Activated CD4-positive, alpha-beta memory T cell treated with anti-CD3 and anti-CD28 coated beads, Interleukin-2, amount 10 ng/mL, durations not matched to agents 7 days and 5 days (primary cell): ENCODE measurements at regions not wholly inside any gene's neighbourhood (a gene's known extent, or its start where the extent isn't known, plus 50 kb on each side); places are given as distances from the start of the nearest gene placed in this dataset.
"Not testable (repeated sequence)": the region's sequence is repeated elsewhere in the genome, so short reads cannot be mapped to it uniquely, and the experiment has no call there.

ENCODE experiments used
- CTCF ChIA-PET: fragments of 350-600 bp; sonication (Branson Sonifier 250); formaldehyde crosslinking; loops from one replicate; lab custom pipeline; 2021; ENCODE audit warnings: antibody characterized with exemption, inconsistent platforms; lab: Charles Lee
- POLR2A ChIA-PET: fragments of 350-600 bp; sonication (Branson Sonifier 250); formaldehyde crosslinking; loops from one replicate; lab custom pipeline; 2021; ENCODE audit warnings: antibody characterized with exemption; lab: Charles Lee
- DNase-seq: peaks from one replicate; pipeline ENCODE4 v3.0.0-alpha.2; 2020
- H3K27ac Mint-ChIP-seq: one replicate; pipeline ENCODE4 v1.8.0; 2021; ENCODE audit warnings: mild to moderate bottlenecking, mixed read lengths
- H3K27me3 Mint-ChIP-seq: one replicate; pipeline ENCODE4 v1.8.0; 2021; ENCODE audit warnings: mixed read lengths
- H3K36me3 Mint-ChIP-seq: one replicate; pipeline ENCODE4 v1.8.0; 2021; ENCODE audit warnings: low read depth, mixed read lengths
- H3K4me1 Mint-ChIP-seq: one replicate; pipeline ENCODE4 v1.8.0; 2021; ENCODE audit warnings: mixed read lengths
- H3K4me3 Mint-ChIP-seq: one replicate; pipeline ENCODE4 v1.8.0; 2021; ENCODE audit warnings: mild to moderate bottlenecking, mixed read lengths
- H3K9me3 Mint-ChIP-seq: one replicate; pipeline ENCODE4 v1.8.0; 2021; ENCODE audit warnings: mixed read lengths

DNA sequence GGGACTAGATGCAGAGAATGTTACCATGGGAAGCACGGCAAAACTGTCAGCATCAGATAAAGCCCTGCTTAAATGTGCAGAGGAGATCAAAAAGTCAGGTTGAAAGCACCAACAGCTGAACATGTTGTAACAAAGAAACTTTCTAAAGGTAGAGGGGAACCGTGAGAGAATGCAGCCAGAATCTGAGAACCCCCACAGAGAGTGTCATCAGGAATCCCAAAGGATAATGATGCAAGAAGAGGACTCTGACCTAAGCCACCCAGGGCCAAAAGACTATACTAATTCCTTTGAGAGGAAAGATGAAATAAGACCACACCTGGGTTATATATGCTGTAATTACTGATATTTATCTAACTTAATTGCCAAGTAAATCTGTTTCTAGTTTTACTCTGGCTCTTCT, 116.6 kb downstream of the PCSK1 start:
- CTCF ChIA-PET: no interaction called here
- H3K4me1 Mint-ChIP-seq: no peaks in the 10 kb centered on the region
- no peak overlapping the region for H3K4me3 Mint-ChIP-seq
- no peak overlapping the region for H3K27ac Mint-ChIP-seq
- DNase-seq: no peak
- H3K27me3 Mint-ChIP-seq: peaks cover 7% of the 10 kb centered on the region
- no peaks in the 10 kb centered on the region for H3K36me3 Mint-ChIP-seq
- POLR2A ChIA-PET: no interaction called here
- H3K9me3 Mint-ChIP-seq: peaks cover 3% of the 10 kb centered on the region

DNA sequence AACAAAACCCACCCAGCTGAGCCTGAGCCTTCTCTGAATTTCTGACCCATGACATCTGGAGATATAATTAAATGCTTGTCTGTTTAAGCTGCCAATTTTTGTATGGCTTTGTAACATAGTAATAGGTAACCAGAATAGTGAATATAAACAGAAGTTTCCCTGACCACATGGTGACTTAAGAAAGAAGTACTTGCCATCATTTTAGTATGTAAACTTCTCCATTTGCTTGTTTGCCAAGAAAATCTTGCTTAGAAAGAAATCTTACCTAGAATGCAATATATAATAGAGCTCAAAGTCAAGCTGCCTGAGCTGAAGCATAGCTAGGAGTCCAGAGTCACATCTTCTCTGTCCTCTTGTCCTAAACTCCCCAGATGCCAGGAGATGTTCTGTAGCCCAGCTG, 117.0 kb downstream of the PCSK1 start:
- H3K27me3 Mint-ChIP-seq: peaks cover 7% of the 10 kb centered on the region
- CTCF ChIA-PET: no interaction called here
- H3K4me3 Mint-ChIP-seq: no peak overlapping the region

DNA sequence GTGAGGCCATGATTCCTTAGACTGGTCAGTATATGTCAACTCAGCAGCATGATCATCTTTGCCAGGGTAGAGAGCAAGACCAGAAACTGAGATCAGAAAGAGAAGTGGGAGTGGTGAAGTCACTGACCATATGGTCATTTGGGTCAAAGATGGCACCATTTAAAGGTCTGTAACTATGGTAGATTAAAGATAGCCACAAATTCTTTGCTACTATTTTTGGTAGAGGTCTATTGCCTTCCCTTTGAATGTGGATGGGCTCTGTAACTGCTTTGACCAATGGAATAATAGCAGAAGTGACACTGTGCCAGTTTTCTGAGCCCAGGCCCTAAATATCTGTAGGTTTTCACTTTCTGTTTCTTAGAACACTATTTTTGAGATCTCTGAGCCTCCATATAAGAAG, 117.6 kb downstream of the PCSK1 start:
- Mint-ChIP-seq H3K4me1 (no peaks in the 10 kb centered on the region), H3K4me3 (no peak overlapping the region), H3K9me3 (peaks cover 12% of the 10 kb centered on the region), H3K36me3 (peaks cover 6% of the 10 kb centered on the region), H3K27me3 (peaks cover 7% of the 10 kb centered on the region), H3K27ac (no peak overlapping the region)
- no peak for DNase-seq
- ChIA-PET POLR2A (no interaction called here), CTCF (no interaction called here)

More for the DNA sequence above, 117.0 kb downstream of the PCSK1 start:
- no peaks in the 10 kb centered on the region for H3K4me1 Mint-ChIP-seq
- peaks cover 7% of the 10 kb centered on the region for H3K9me3 Mint-ChIP-seq
- H3K36me3 Mint-ChIP-seq: peaks cover under 1% of the 10 kb centered on the region
- DNase-seq: no peak
- POLR2A ChIA-PET: no interaction called here
- H3K27ac Mint-ChIP-seq: no peak overlapping the region

DNA sequence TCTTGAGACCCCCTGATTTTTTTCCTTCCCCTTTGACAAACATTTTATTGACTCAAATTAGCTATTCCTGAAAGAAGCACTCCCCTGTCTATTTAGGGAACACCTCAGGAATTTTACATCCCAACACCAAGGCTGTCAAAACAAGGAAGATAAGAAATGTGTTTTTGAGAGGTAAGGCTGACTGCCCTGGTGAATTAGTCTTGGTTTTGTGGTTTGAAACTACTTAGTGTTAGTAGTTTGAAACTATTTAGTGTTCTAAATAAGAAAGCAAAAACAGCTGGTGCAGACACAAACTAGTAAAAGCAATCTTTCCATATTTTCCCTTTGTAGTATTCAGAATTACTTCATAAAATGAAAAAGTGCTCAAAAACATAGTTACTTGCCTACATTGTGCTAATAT, 120.7 kb downstream of the PCSK1 start:
- H3K27me3 Mint-ChIP-seq: peaks cover 13% of the 10 kb centered on the region
- no peak overlapping the region for H3K27ac Mint-ChIP-seq
- peaks cover 14% of the 10 kb centered on the region for H3K9me3 Mint-ChIP-seq
- ChIA-PET POLR2A (no interaction called here), CTCF (no interaction called here)
- no peak overlapping the region for H3K4me3 Mint-ChIP-seq
- H3K36me3 Mint-ChIP-seq: peaks cover 6% of the 10 kb centered on the region
- no peaks in the 10 kb centered on the region for H3K4me1 Mint-ChIP-seq
- DNase-seq: no peak

DNA sequence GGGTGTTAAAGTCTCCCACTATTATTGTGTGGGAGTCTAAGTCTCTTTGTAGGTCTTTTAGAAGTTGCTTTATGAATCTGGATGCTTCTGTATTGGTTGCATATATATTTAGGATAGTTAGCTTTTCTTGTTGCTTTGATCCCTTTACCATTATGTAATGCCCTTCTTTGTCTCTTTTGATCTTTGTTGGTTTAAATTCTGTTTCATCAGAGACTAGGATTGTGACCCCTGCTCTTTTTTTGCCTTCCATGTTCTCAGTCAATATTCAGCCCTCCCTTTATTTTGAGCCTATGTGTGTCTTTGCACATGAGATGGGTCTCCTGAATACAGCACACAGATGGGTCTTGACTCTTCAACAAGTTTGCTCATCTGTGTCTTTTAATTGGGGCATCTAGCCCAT, 126.0 kb downstream of the PCSK1 start:
- POLR2A ChIA-PET, H3K27ac Mint-ChIP-seq, H3K4me1 Mint-ChIP-seq, H3K4me3 Mint-ChIP-seq, DNase-seq, H3K36me3 Mint-ChIP-seq, CTCF ChIA-PET: not testable (repeated sequence)
- peaks cover 20% of the 10 kb centered on the region for H3K27me3 Mint-ChIP-seq
- H3K9me3 Mint-ChIP-seq: peaks cover 27% of the 10 kb centered on the region

DNA sequence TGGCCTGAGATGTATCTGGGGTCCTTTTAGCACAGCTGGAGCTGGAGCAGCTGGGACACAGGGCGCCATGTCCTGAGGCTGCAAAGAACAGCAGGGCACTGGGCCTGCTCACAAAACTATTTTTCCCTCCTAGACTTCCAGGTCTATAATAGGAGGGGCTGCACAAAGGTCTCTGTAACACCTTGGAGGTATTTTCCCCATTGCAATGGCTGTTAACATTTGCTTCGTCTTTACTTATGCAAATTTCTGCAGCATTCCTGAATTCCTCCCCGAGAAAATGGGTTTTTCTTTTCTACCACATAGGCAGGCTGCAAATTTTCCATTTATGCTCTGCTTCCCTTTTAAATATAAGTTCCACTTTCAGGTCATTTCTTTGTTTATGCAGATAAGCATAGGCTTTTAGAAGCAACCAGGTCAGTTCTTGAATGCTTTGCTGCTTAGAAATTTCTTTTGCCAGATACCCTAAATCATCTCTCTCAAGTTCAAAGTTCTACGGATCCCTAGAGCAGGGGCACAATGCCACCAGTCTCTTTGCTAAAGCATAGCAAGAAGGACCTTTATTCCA, 130.8 kb downstream of the PCSK1 start:
- ChIA-PET POLR2A (no interaction called here), CTCF (no interaction called here)
- peaks cover 13% of the 10 kb centered on the region for H3K27me3 Mint-ChIP-seq
- no peak overlapping the region for H3K4me3 Mint-ChIP-seq
- no peak for DNase-seq
- peaks cover 16% of the 10 kb centered on the region for H3K9me3 Mint-ChIP-seq
- H3K36me3 Mint-ChIP-seq: no peaks in the 10 kb centered on the region
- H3K4me1 Mint-ChIP-seq: peaks cover 8% of the 10 kb centered on the region
- H3K27ac Mint-ChIP-seq: no peak overlapping the region

DNA sequence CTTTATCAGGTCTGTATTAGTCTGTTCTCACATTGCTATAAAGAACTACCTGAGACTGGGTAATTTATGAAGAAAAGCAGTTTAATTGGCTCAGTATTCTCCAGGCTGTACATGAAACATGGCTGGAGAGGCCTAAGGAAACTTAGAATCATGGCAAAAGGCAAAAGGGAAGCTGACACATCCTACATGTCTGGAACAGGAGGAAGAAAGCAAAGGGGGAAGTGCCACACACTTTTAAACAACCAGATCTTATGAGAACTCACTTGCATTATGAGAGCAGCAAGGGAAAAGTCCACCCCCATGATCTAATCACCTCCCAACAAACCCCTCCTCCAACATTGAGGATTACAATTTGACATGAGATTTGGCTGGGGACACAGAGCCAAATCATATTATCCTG, 132.1 kb downstream of the PCSK1 start:
- Mint-ChIP-seq H3K36me3 (no peaks in the 10 kb centered on the region), H3K27me3 (peaks cover 3% of the 10 kb centered on the region), H3K9me3 (peaks cover 16% of the 10 kb centered on the region), H3K27ac (no peak overlapping the region), H3K4me3 (no peak overlapping the region), H3K4me1 (peaks cover 15% of the 10 kb centered on the region)
- ChIA-PET POLR2A (no interaction called here), CTCF (no interaction called here)
- no peak for DNase-seq

DNA sequence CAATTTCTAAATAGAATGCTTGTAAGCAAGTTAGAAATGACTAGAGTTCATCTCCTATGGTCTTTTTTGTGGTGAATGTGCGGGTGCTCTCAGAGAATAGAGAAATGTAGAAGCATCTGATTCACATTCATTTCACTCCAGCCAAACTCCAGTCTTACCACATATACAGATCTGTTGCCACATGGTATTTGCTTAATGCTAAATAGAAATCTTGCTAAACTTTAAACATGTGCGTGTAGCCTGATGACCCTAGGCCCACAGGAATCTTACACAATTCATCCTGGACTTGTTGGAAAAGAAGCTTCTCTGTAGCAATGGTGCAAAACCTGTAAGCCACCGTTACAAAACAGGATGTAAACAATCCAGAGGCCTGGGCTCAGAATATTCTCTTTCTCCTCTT, 135.2 kb downstream of the PCSK1 start:
- H3K36me3 Mint-ChIP-seq: no peaks in the 10 kb centered on the region
- CTCF ChIA-PET: no interaction called here
- H3K9me3 Mint-ChIP-seq: peaks cover 6% of the 10 kb centered on the region
- H3K27ac Mint-ChIP-seq: no peak overlapping the region
- H3K4me3 Mint-ChIP-seq: no peak overlapping the region
- no peaks in the 10 kb centered on the region for H3K27me3 Mint-ChIP-seq
- peaks cover 15% of the 10 kb centered on the region for H3K4me1 Mint-ChIP-seq
- no peak for DNase-seq
- POLR2A ChIA-PET: no interaction called here

DNA sequence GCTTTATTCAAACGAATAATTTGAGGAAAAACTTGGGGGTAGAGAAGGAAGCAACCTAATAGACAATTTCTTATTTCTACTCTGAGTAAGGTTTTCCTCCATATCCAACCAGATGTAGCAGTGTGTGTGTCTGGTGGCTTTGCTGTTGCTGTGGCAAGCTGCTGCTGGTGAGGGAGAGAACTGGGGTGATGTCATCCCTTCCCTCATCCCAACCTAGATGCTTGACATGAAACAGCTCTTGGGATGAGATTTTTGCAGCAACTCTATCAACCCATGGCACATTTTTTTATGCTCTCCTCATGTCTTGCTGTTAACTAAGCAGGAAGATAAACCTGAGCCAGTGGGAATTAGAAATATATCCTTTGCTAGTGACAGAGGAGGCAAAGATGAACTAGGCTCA, 135.8 kb downstream of the PCSK1 start:
- H3K27me3 Mint-ChIP-seq: no peaks in the 10 kb centered on the region
- ChIA-PET CTCF (no interaction called here), POLR2A (no interaction called here)
- peaks cover 2% of the 10 kb centered on the region for H3K9me3 Mint-ChIP-seq
- H3K4me3 Mint-ChIP-seq: no peak overlapping the region
- H3K36me3 Mint-ChIP-seq: no peaks in the 10 kb centered on the region
- H3K27ac Mint-ChIP-seq: no peak overlapping the region
- DNase-seq: no peak
- peaks cover 15% of the 10 kb centered on the region for H3K4me1 Mint-ChIP-seq

DNA sequence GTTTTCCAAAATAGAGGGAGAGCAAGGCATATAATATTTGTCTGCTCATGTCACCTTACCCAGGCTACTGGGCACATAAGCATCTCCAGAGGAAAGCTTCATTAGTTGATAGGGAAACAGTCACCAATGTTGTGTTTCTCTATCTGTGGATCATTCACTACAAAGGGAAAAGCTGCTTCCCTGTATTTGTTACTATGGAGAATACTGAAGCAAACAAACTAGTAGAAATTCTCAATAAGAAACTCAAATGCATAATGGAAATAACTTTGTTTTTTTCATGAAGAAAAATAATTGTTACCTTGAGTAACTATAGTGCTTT, 138.2 kb downstream of the PCSK1 start:
- no peaks in the 10 kb centered on the region for H3K36me3 Mint-ChIP-seq
- CTCF ChIA-PET: no interaction called here

DNA sequence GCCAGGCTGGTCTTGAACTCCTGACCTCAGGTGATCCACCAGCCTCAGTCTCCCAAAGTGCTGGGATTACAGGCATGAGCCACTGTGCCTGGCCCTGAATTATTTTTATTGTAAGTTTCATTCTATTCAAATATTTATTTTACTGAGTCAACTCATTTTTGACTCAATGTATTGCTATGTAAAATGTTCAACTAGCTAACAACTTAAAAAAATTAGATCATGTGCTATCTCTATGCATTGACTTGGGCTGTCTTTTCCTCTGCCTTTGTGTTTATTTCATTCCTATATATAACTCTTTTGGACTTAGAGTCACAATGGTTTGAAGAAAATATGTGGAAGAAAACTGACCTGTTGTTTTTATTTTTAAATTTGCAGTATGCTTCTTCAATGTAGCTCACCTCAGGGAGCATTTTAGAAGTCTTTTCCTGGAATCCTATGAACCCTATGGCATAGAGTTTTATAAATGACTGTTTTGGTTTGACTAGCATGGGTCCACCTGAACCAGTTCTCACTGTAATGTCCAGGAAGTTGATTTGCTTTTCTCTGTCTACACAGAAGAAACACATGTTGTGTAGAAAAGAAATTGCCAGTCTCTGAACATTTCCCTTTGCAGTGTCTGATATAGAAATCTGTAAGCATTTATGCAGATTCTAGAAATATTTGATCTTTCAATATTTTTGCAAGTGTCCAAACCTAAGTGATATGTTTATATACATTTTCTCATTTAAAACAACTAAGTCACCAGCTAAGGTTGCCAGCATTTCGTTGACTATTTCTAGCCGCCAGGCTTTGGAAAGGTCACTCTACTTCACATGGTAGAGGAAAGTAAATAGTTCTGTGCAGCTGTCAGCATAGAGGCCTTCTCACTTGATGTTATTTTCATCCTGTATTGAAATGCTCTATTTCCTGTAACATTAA, 138.8 kb downstream of the PCSK1 start:
- Mint-ChIP-seq H3K27ac (no peak overlapping the region), H3K27me3 (no peaks in the 10 kb centered on the region), H3K4me1 (peaks cover 15% of the 10 kb centered on the region), H3K9me3 (peaks cover 8% of the 10 kb centered on the region), H3K4me3 (no peak overlapping the region), H3K36me3 (peaks cover 3% of the 10 kb centered on the region)
- POLR2A ChIA-PET: no interaction called here
- CTCF ChIA-PET: no interaction called here
- no peak for DNase-seq

More for the DNA sequence above, 138.2 kb downstream of the PCSK1 start:
- POLR2A ChIA-PET: no interaction called here
- DNase-seq: no peak
- H3K4me3 Mint-ChIP-seq: no peak overlapping the region
- H3K27me3 Mint-ChIP-seq: no peaks in the 10 kb centered on the region
- H3K4me1 Mint-ChIP-seq: peaks cover 15% of the 10 kb centered on the region
- H3K27ac Mint-ChIP-seq: no peak overlapping the region
- peaks cover 5% of the 10 kb centered on the region for H3K9me3 Mint-ChIP-seq

DNA sequence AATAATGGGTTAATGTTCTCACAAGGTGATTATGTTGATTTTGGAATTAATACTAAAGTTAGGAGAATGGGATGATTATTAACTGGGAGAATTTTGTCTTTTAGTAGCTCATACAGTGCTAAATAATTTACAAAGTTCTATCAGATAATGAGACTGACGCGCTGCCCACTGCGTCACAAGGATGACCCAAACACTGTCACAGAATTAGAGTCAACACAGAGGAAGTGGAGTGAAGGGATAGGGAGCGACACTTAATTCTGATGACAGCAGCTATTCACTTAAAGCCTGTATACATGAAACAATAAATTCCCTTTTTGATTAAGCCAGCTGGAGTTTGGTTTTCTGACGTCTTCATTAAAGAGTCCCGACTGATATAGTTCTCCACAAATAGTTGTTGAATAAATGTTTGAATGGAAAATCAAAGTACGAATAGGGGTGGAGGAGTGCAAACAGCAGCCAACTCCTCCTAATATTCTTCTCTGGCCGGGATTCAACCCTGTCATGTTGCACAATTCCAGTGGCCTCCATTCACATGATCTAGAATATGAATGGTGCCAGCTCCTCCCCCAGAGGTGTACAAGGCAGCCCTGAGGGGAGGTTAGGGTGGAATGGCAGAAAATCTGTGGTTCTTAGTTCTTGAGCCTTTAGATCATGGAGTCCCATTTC, 140.3 kb downstream of the PCSK1 start:
- no peak overlapping the region for H3K27ac Mint-ChIP-seq
- ChIA-PET POLR2A (no interaction called here), CTCF (no interaction called here)
- peaks cover 4% of the 10 kb centered on the region for H3K36me3 Mint-ChIP-seq
- H3K4me1 Mint-ChIP-seq: peaks cover 8% of the 10 kb centered on the region
- no peak overlapping the region for H3K4me3 Mint-ChIP-seq
- no peak for DNase-seq
- no peaks in the 10 kb centered on the region for H3K27me3 Mint-ChIP-seq
- peaks cover 9% of the 10 kb centered on the region for H3K9me3 Mint-ChIP-seq

DNA sequence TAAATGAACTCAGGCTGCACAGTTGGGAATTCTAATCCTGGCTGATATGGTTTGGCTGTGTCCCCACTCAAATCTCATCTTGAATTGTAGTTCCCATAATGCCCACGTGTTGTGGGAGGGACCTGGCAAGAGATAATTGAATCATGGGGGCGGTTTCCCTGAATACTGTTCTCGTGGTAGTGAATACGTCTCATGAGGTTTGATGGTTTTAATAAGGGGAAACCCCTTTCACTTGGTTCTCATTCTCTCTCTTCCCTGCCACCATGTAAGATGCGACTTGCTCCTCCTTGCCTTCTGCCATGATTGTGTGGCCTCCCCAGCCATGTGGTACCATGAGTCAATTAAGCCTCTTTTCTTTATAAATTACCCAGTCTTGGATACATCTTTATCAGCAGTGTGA, 143.8 kb downstream of the PCSK1 start:
- H3K4me1 Mint-ChIP-seq, H3K27me3 Mint-ChIP-seq, DNase-seq, H3K9me3 Mint-ChIP-seq, H3K4me3 Mint-ChIP-seq, H3K36me3 Mint-ChIP-seq, H3K27ac Mint-ChIP-seq, POLR2A ChIA-PET: not testable (repeated sequence)
- CTCF ChIA-PET: interaction anchor here (0.9 kb wide), 1 partner anchor 47 kb away, joined by 3 read pairs; no protein-coding TSS in a partner anchor
